GM13976 (cell line): ENCODE measurements at regions not wholly inside any gene's neighbourhood (a gene's known extent, or its start where the extent isn't known, plus 50 kb on each side); places are given as distances from the start of the nearest gene placed in this dataset.

Experiments
- DNase-seq: peaks from one replicate; pipeline ENCODE4 v3.0.0; 2012; ENCODE audit warnings: low spot score
- in situ Hi-C: fragments of 300-500 bp; cut with MboI; formaldehyde crosslinking; loops from one replicate; pipeline ENCODE4 v1.12.0; 2022; ENCODE audit warnings: low sequenced_read_pairs, mixed read lengths, inconsistent platforms; ENCODE audit not compliant: unreplicated experiment
- TF ChIP-seq, protein P1 (sequence below): IDR thresholded peaks from 2 replicates; pipeline ENCODE4 v1.5.1; 2012; ENCODE audit warnings: borderline replicate concordance, mild to moderate bottlenecking; ENCODE audit not compliant: insufficient read depth; ENCODE audit errors: extremely low read depth, missing control alignments, control extremely low read depth

DNA sequence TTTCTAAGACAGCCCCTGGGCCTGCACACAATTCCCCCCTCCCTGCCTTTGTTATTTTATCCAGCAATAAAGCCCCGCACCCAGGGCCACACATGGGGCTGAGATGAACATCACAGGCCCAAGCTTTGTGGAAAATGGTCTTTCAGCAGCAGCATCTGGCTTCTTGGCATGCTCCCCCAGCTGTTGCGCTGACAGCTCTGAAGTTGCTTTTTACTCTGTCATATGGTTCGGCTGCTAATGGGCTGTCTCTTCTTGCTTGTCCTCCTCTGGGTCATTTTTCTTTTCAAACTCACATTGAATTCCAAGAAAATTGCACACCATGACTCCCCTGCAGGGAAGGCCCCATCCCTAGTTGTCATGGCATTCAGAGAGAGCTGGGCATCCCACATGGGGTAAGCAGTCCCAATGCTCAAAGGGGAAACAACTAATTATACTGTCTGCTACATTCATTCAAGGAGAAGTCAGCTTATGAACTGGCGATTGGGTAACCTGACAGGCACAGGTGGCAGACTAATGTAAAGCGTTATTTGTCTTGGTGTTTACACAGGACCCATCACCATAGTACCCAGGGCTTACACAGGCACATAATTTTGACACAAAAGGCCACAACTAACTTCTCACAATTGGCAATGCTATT lies 74.0 kb upstream of the CDKN3 start:
- TF ChIP-seq, protein P1, sequence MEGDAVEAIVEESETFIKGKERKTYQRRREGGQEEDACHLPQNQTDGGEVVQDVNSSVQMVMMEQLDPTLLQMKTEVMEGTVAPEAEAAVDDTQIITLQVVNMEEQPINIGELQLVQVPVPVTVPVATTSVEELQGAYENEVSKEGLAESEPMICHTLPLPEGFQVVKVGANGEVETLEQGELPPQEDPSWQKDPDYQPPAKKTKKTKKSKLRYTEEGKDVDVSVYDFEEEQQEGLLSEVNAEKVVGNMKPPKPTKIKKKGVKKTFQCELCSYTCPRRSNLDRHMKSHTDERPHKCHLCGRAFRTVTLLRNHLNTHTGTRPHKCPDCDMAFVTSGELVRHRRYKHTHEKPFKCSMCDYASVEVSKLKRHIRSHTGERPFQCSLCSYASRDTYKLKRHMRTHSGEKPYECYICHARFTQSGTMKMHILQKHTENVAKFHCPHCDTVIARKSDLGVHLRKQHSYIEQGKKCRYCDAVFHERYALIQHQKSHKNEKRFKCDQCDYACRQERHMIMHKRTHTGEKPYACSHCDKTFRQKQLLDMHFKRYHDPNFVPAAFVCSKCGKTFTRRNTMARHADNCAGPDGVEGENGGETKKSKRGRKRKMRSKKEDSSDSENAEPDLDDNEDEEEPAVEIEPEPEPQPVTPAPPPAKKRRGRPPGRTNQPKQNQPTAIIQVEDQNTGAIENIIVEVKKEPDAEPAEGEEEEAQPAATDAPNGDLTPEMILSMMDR, result no peak
- DNase-seq, result no peak
- in situ Hi-C loops, result no loop called here

DNA sequence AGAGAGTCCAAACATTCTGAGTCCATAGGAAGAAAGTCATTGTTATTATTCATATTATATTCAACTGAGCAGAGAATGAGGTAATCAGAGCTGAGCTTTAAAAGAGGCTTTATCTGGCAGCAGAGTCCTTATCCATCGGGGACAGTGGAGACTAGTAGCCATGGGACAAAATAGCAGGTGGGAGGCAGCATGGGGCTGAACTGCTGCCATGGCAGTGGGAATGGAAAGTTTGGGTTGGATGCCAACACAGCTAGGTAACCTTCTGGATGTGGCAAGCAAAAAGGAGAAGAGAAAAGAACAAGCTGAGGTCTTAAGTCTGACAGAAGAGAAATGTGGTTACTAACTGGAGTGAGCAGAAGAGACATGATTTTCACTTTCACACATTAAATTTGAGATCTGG lies 71.0 kb upstream of the CDKN3 start:
- in situ Hi-C loops, result loop anchor here (25.0 kb wide), 2 partner anchors 788 to 913 kb away; no protein-coding TSS in a partner anchor
- DNase-seq, result no peak
- TF ChIP-seq, protein P1, result no peak

DNA sequence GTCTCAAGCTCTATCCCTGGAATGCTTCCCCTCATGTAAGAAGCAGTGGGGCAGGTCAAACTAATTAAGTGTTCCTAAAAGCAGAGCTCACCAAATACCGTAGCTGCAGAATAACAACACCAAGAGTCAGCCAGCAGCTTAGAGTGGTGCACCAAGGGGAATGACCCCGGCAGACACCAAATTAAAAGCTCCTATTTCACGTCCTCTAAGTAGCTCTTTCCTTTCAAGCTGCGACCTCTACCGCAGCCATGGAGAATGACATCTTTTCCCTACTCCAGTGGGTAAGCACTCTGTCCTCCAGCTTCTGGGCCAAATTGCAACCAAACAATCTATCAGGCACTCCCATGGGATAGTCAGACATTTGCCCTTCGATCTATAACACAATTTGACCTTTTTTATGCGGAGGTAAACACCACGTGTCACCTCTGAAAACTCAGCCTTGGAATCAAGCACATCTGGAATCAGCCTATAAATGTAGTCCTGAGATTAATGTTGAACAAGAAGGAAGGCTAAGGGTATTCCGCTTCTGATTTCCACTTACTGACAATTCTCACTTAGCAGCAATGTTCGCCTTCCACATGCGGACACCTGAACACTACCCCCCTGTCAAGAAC lies 67.6 kb upstream of the CDKN3 start:
- DNase-seq, result peak; percentile 43
- in situ Hi-C loops, result loop anchor here (25.0 kb wide), 2 partner anchors 792 to 917 kb away; no protein-coding TSS in a partner anchor
- TF ChIP-seq, protein P1, result peak; percentile 61

DNA sequence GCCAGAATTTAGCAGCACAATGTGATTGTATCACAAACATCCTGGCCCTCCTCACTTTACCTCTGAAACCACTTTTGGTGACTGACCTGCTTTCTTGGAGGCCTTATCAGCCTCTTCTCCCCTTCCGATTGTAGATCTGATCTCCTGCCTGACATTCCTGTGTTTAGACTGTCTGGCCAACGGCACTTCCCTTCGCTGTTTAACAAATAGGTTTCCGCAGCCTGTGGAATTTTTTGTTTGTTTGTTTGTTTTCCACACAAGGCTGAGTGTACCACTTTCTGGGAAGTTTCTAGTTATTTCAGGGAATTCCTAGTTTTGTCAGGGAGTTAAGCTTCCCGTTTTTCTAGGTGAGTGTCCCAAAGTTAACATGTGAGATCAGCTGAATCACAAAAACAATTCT lies 65.9 kb upstream of the CDKN3 start:
- in situ Hi-C loops, result loop anchor here (25.0 kb wide), 2 partner anchors 794 to 919 kb away; no protein-coding TSS in a partner anchor
- TF ChIP-seq, protein P1, result no peak
- DNase-seq, result no peak

DNA sequence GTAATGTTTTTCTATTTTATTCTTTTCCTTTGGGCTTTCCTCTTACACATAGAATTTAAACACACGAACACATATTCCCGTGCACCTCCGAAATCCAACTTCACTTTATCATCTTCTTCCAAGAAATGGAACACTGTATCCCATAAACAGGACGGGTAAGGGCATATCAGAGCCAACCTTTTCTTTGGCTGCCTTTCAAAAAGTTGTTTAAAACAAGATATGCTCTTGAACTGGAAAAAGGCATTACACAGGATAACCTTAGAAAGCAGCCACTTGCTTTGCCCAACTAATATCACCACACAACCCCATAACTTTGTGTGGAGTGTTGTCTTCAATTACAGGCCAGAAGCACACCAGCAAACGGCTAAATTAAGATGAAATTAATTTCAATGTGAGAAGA lies 65.3 kb upstream of the CDKN3 start:
- in situ Hi-C loops, result loop anchor here (25.0 kb wide), 2 partner anchors 794 to 919 kb away; no protein-coding TSS in a partner anchor
- no peak for DNase-seq
- TF ChIP-seq, protein P1, result no peak

DNA sequence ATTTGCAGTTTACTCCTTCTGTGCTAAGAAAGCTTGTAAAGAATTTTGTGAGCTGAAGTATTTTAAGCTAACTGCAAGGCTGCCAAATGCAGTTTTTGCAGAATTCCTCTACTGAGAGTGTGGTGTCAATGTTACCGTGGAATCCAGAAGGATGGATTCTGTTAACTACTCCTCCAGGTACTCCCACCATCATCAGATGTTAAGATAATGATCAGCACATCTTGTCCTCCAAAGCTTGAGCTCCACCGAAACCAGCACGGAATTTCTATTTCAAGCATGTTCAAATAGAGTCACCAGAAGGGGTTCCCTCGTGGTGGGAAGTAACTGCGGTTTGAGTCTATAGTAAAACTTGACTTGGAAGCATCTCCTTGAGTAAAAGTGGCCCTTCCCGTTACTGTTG lies 64.3 kb upstream of the CDKN3 start:
- DNase-seq, result no peak
- TF ChIP-seq, protein P1, result no peak
- in situ Hi-C loops, result loop anchor here (25.0 kb wide), 2 partner anchors 795 to 920 kb away; no protein-coding TSS in a partner anchor
